GM19463 (cell line): ENCODE measurements at regions not wholly inside any gene's neighbourhood (a gene's known extent, or its start where the extent isn't known, plus 50 kb on each side); places are given as distances from the start of the nearest gene placed in this dataset.
"Not testable (repeated sequence)": the region's sequence is repeated elsewhere in the genome, so short reads cannot be mapped to it uniquely, and the experiment has no call there.

Experiments
- ATAC-seq: cut with Tn5 transposase; IDR thresholded peaks from one replicate; pipeline ENCODE4 v1.9.1; 2021; ENCODE audit warnings: mild to moderate bottlenecking, moderate library complexity; ENCODE audit not compliant: unreplicated experiment

DNA sequence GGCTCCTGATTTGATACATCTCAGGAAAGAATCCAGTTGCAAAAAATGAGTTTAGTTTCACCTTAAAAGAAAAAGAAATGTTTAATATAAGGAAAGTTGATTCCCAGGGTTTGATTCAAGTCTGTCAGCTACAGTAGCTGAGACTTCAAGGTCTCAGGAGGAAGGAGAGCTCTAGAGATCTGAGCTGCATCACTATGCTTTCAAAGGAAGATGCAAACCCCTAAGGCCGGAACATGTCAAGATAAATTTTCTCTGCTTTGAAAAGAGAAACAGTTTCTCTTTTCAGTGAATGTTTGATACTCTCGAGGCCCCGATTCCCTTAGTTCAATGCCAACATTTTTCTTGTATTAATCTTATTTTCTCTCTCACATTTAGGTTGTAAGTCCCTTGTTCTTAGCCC, 128.6 kb downstream of the RGPD3 start:
- ATAC-seq = no peak

DNA sequence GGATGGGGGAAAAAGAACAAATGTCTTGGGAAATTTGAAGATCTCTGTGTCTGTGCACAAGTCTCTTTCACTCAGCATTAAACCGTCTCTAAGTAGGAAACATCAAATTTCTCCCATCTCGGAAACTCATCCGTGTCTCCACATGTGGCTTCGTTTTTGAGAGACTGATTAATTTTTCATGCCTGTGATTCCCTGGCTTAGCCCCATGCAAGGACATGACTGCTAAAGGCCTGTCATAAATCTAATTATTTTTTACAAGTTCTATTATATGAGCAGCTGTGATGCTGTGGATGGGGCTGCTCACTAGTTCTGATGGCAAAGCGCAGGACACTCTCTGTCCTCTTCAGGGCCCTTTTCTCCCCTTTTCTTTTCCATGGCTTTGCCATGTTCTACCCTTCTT, 129.1 kb downstream of the RGPD3 start:
- no peak for ATAC-seq

DNA sequence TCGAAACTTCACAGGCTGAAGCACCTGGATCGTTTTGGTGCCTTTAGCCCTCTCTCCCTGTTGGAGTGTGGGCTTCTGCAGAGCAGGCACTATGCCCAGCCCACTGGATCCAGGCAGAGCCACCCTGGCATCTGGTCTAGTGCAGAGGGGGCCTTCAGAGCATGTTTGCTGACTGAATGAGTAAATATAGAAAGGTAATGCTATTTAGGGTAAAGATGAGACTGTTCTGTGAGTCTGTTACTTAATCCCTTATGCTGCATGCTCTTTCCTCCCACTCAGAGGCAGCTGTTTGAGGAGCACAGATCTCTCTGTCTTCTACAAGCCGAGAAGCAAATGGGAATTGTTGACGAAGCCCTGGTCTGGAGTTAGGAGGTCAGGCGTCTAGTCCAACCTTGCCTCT, 130.2 kb downstream of the RGPD3 start:
- no peak for ATAC-seq

DNA sequence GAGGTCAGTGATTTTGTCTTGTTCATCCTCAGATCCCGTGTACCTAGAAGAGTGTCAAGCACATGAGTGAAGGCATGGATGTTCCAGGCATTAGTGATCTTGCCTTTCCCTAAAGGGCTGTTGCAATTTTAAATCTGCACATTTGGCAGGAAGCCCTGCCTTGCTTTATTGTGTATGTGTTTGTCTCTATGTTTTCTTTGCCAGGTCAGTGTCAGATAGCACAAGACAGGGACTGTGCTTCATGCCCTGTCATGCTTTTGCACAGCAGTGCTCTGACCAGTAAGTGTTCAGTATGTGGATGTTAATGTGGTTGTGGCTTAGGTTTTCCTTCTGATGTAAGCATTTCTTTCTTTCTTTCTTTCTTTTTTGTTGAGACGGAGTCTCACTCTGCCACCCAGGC, 131.5 kb downstream of the RGPD3 start:
- no peak for ATAC-seq

DNA sequence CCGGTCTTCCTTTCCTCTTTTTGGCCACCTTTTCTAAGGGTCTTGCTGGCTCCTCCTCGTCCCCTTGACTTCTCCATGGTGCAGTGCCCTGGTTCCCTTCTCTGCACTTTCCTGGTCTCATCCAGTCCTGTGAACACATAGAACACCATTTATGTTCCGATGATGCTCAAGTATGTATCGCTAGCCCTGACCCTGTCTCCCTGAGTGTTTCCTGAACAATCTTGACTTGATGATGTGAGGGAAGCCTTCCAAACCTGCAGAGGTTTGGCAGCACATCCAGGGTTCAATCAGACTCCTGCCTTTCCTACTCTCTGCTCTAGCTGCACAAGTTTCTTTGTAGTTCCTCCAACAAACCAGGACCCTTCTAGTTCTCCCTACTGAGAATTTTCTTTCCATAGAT, 132.1 kb downstream of the RGPD3 start:
- no peak for ATAC-seq

DNA sequence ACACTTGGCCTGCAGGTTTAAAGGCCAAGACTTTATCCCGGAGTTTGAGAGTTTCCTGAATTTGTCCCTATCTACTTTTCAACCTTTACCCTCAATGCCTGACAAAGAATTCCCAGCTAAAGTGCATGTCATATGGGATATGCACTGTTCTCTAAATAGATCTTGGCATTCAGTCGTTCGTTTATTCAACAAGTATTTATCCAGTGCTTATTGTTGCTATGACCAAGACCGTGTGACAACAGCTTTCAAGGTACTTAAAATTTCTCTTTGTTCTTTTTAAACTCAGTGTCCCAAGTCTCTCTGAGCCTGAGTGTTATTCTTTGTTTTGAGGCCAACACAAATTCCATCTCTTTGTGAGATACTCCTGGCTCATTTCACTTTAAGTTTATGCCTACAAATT, 133.4 kb downstream of the RGPD3 start:
- no peak for ATAC-seq

DNA sequence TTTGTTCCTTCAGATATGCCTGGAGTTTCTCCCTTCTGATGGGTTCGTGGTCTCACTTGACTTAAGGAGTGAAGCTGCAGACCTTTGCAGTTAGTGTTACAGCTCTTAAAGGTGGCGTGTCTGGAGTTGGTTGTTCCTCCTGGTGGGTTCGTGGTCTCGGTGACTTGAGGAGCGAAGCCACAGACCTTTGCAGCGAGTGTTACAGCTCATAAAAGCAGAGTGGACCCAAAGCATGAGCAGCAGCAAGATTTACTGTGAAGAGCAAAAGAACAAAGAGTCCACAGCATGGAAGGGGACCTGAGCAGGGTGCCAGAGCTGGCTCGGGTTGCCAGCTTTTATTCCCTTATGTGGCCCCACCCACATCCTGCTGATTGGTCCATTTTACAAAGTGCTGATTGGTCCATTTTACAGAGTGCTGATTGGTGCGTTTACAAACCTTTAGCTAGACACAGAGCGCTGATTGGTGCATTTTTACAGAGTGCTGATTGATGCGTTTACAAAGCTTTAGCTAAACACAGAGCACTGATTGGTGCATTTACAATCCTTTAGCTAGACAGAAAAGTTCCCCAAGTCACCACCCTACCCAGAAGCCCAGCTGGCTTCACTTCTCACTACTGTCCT, 134.8 kb downstream of the RGPD3 start:
- not testable (repeated sequence) for ATAC-seq

DNA sequence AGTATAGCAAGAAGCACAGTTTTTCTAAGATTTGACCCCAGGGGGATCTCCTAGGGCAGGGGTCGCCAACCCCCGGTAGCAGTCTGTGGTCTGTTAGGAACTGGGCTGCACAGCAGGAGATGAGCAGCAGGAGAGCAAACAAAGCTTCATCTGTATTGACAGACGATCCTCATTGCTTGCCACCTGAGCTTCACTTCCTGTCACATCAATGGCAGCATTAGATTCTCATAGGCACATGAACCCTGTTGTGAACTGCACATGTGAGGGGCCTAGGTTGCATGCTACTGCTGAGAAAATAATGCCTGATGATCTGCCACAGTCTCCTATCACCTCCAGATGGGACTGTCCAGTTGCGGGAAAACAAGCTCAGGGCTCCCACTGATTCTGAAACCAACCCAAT, 136.2 kb downstream of the RGPD3 start:
- no peak for ATAC-seq

DNA sequence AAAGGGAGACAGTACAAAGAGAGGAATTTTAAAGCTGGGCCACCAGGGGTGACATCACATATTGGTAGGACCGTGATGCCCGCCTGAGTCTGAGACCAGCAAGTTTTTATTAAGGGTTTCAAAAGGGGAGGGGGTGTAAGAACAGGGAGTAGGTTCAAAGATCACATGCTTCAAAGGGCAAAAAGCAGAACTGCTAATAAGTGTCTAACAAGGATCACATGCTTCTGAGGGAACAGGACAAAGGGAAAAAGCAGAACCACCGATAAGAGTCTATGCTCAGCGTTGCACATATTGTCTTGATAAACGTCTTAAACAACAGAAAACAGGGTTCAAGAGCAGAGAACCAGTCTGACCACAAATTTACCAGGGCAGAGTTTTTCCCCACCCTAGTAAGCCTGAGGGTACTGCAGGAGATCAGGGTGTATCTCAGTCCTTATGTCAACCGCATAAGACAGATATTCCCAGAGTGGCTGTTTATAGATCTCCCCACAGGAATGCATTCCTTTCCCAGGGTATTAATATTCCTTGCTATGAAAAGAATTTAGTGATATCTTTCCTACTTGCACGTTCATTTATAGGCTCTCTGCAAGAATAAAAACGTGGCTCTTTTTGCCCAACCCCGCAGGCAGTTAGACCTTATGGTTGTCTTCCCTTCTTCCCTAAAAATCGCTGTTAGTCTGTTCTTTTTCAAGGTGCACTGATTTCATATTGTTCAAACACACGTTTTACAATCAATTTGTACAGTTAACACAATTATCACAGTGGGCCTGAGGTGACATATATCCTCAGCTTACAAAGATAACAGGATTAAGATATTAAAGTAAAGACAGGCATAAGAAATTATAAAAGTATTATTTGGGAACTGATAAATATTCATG, 136.5 kb upstream of the UXS1 start:
- ATAC-seq = not testable (repeated sequence)

DNA sequence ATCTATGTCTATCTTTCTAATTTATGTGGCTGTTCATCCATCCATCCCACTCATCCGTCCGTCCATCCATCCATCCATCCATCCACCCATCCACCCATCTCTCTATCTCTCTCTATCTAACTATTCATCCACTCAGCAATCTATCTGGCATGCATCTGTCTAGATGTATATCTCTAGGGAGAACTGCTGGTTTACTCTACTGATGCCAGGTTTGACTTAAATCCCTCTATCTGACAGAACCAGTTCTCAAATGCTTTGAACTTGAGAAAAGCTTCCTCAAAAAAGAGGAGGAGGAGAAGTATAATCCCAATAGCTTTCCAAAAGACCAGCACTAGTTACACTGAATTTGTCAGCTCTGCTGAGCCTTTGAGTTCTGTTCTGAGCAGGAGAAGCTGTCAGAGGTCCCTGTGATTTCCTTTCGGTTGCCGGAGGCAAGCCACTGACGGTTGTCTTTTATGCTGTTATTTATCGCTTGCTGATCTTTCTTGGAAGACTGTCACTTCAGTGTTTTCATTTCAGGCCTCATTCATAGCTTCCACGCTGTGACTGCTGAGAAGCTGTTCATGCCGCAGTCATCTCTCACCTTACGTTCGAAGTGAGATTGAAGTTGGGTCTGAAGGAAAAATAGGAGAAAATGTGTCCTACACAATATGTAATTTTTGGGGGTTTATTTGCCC, 129.4 kb upstream of the UXS1 start:
- ATAC-seq = no peak

DNA sequence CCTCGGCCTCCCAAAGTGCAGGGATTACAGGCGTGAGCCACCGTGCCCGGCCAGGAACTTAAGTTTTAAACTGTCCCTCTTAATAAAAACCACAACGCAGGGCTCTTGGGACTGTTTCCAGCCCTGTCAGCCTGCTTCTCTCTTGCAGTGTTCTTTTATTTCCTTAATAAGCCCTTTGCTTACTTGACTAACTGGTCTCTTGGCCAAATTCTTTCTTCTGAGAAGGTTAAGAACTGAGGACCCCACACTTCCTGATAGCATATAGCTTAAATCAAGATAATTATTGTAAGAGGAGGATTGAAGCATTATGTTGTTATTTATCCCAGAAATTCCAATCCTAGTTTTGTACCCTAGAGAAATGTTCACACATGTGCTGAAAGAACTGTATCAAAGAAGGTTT, 128.2 kb upstream of the UXS1 start:
- ATAC-seq = no peak

DNA sequence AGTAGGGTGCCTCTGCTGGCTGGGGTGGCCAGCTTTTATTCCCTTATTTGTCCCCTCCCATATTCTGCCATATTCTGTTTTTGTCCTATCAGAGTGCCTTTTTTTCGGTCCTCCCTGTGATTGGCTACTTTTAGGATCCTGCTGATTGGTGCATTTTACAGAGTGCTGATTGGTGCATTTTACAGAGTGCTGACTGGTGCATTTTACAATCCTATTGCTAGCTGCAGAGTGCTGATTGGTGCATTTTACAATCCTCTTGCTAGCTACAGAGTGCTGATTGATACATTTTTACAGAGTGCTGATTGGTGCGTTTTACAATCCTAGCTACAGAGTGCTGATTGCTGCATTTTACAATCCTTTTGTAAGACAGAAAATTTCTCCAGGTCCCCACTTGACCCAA, 126.3 kb upstream of the UXS1 start:
- ATAC-seq = not testable (repeated sequence)

DNA sequence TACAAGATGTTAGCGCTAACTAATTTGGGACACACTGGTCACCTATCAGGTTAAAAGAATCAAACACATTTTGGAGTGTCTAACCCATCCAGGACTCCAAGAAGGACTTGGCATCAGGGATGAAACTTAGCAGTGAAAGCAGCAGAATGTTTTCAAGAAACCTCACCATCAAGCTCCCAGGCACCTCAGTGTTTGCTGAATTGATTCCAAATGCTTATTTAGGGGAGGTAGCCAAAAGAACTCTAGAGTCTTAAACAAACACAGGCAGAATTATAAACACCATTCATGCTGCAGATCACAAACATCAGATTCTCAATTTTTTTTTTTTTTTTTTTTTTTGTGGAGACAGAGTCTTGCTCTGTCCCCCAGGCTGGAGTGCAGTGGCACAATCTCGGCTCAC, 122.8 kb upstream of the UXS1 start:
- no peak for ATAC-seq

DNA sequence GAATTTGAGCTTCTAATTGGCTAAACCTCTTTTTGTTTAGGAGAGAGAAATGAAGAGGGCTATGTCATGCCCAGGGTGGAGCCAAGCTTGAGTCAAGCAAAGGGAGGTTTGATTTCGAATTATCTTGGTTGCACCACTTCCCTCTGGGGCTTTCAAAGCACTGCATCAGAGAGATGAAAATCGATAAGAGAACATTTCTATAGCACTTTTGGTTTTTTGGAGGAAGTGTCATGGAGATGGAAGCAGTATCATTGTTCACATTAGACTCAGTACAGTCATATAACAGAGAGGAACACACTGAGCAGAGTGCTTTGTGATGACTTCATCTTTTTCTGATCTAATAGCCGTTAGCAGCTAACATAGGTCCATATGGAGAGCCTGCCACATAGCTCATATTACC, 120.3 kb upstream of the UXS1 start:
- ATAC-seq = no peak

DNA sequence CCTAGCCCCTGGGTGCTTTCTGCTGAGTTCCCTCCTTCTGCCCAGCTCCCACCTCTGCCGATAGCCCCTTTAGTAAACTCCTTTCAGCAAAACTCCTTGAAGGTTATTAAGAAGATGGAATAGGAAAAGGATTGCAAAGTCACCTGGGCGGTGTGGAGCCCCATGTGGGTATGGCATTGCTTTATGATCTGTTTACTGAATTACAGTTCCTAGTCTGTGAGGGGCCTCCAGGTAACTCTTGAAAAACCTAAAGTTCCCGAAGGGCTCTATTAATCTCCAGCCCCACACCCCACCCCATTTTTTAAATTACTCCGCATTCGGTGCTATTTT, 116.9 kb upstream of the UXS1 start:
- ATAC-seq = no peak

DNA sequence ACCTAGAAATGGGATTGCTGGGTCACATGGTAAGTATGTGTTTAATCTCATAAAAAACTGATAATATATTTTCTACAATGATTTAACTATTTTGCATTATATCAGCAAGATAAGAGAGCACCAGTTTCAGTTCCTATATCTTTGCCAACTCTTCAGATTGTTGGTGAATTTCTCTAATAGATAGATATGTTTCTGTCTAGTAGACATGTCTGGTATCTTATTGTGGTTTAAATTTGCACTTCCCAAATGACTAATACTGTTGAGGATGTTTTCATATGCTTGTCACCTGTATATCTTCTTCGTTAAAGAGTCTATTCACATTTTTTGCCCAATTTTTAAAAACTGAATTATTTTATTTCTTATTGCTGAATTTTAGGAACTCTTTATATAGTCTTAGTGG, 113.8 kb upstream of the UXS1 start:
- ATAC-seq = no peak

DNA sequence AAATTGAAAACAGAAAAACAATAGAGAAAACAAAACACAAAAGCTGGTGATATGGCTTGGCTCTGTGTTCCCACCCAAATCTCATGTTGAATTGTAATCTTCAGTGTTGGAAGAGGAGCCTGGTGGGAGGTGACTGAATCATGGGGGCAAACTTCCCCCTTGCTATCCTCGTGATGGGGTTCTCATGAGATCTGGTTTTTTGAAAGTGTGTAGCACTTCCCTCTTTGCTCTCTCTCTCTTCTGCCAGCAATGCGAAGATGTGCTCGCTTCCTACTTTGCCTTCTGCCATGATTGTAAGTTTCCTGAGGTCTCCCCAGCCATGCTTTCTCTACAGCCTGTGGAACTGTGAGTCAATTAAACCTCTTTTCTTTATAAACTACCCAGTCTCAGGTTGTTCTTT, 112.3 kb upstream of the UXS1 start:
- no peak for ATAC-seq

DNA sequence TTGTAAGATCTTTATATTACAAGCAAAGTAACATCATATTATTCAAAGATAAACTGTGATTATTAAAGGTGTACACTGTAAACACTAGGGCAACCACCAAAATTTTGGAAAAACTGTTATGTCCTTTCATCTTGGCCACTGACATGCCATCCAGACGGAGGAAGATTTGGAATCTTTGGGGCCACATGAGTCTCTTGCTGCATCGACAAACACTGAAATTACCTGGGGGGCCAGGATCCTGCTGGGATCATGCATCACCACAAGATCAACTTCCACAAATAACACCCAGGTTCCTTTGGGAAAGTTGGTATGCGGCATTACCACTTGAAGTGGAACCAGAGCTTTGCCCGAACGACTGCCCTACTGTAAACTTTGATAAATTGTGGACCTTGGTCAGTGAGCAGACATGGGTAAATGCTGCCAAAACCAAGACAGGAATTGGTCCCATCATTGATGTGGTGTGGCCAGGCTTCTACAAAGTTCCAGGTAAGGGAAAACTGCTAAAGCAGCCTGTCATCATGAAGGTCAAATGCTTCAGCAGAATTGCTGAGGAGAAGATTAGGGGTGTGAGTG, 110.6 kb upstream of the UXS1 start:
- no peak for ATAC-seq

DNA sequence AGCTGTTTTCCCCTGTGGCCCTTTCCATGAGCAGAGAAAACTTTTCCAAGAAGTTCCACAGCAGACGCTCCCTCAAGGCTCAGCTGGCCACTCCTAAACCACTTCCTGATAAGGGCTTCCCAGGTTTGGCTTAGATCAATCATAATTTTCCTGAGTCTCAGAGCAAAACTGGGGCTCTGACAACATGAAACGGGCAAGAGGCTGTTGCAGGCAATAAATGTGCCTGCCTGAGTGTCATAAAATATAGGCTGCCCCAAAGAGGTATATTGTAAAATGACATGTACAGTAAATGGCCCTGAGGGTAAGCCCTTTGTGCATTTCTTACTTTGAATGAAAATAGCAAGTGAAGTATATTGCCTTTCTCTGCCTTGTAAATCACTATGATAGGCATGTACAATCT, 105.6 kb upstream of the UXS1 start:
- no peak for ATAC-seq

DNA sequence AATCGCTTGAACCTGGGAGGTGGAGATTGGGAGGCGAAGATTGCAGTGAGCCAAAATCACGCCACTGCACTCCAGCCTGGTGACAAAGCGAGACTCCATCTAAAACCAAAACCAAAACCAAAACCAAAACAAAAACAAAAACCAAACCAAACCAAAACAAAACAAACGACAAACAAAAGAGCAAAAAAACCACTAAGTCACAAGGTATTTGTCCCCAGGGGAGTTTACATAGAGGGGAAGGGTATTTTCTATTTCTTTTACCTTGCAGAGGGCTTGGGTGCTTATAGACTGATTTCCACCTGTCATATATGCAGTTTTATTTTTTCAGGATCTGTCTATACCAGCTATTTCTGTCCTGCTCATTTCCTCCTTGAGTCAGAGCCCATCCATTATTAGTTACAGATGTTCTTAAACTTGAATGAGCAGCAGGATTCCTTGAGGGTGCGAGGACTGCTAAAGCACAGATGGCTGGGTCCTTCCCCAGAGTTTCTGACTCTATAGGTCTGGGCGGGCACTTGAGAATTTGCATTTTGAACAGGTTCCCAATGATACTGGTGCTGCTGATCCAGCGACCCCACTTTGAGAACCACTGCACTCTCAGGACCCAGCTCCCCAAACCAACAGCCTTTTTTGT, 102.2 kb upstream of the UXS1 start:
- ATAC-seq = no peak

DNA sequence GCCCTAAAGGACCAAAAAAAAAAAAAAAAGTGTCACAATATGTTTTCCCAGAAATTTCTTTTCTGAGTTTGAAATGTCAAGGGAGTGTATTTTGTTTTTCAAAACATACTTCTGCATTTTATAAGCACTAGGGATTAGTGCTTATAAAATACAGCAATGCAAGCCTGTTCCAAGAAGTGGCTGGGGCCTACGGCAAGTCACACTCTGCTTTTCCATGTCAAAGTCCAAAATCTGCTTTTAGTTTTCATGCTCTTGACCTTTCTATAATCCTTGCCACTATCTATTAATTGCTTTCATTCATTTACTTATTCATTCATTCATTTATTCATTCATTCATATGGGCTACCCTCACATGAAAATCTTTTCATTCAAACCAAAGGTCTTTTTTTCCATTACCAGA, 100.1 kb upstream of the UXS1 start:
- no peak for ATAC-seq
